ENCODE measurements at regions not wholly inside any gene's neighbourhood (a gene's known extent, or its start where the extent isn't known, plus 50 kb on each side); places are given as distances from the start of the nearest gene placed in this dataset.
A peak's percentile ranks its signal among the peaks of the same experiment; 100 is the strongest.
"Not testable (repeated sequence)": the region's sequence is repeated elsewhere in the genome, so short reads cannot be mapped to it uniquely, and the experiment has no call there.

DNA sequence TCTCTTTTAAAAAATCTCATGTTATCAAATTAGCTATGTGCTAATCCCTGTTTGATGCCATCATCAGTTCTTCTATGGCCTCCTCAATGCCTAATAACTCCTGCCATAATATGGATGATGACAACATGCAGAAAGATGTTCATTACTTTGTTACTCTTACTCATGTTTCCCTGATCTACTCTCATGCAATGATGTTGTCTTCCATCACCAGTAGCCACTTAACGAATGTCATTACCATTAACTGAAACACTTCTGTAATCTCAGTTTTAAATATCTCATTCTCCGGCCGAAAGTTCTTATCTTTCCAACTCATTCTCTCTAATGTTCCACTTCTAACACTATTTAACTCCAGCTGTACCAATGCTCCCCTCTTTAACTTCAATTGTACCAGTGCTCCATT lies 1187.7 kb downstream of the OTOL1 start:
- no peak for DNase-seq

DNA sequence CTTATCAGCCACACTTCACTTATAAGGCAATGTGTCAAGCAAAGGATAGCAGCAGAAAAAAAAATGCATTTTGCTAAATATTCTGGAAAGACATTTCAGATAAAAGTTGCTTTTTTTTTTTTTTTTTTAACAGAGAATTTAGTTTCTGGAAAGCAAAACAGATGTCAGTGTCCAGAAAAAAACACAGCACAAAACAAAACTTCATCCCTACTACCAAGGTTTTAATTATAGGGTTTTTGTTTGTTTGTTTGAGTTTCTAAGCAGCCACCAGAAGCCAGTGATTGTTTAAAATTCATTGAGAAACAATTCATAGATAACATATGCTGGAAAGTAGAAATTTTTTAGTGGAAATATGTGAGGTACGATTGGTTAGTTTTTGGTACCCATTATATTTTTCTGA lies 1202.7 kb downstream of the OTOL1 start:
- DNase-seq: no peak

DNA sequence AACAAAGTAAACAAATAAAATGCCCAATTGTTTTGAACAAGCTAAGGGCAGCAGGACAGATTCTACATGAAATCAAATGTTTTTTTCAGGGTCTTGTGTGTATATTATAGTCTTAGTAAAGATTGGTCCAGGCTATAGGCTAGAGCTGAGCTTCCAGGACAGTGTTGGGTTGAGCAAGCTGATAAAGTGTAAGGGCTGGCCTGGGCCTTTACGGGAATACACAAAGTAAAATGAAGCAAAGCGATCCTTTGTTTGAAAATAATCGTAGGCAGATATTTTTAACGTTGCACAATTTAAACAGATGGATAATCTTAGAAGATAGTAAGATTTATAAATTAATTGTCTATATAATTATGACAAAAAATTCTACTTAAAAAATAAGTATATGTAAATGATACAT lies 1204.6 kb downstream of the OTOL1 start:
- no peak for DNase-seq

DNA sequence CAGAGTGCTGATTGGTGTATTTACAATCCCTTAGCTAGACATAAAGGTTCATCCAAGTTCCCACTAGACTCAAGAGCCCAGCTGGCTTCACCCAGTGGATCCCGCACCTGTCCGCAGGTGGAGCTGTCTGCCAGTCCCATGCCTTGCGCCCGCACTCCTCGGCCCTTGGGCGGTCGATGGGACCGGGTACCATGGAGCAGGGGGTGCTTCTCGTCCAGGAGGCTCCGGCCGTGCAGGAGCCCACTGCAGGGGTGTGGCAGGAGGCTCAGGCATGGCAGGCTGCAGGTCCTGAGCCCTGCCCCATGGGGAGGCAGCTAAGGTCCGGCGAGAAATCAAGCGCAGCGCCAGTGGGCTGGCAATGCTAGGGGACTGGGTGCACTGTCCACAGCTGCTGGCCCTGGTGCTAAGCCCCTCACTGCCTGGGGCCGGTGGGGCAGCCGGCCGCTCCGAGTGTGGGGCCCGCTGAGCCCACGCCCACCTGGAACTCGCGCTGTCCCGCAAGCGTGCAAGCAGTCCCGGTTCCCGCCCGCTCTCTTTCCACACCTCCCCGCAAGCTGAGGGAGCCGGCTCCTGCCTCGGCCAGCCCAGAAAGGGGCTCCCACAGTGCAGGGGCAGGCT lies 1206.3 kb downstream of the OTOL1 start:
- no peak for DNase-seq

DNA sequence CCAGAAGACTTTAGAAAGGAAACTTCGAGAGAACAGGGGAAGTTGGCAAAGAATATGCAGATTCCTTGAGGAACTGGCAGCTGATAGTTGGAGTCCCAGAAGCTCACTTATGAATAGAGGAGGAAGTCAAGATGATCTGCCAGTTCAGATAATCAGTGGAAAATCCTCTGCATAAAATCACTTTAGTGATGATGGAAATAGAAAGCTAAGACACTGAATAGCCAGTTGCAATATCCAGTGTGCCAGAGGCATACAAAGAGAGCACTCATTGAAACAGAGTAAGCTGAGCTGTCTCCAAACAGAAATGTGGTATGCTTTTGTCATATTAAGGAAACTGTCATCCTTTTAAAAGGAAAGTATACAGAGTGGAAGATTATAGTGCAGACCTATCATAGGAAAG lies 1207.6 kb downstream of the OTOL1 start:
- no peak for DNase-seq

DNA sequence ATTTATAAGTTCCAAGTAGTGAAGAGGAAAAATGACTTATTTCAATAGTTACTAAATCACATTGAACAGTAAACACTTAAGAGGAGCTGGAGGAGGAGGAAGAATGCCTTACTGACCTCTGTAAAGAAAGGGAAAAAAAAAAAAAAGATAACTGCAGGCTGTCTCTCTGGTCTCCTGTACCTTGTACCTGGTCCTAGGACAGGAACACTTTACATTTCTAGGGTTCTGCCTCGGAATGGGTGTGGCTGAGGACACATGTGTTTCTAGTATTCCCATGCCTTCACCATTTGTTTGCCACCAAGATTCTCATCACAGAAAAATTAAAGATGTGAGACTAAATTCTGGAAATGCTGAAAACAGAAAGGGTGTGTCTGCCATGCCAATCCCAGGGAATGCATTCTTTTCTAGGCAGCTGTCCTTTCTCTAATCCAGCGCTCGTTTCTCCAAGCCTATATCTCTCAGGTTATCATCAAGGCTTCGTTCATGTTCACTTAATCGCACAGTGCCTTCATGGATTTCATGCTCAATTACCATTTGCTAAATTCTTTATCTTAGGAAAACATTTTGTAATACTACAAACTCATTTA lies 1208.3 kb downstream of the OTOL1 start:
- no peak for DNase-seq

DNA sequence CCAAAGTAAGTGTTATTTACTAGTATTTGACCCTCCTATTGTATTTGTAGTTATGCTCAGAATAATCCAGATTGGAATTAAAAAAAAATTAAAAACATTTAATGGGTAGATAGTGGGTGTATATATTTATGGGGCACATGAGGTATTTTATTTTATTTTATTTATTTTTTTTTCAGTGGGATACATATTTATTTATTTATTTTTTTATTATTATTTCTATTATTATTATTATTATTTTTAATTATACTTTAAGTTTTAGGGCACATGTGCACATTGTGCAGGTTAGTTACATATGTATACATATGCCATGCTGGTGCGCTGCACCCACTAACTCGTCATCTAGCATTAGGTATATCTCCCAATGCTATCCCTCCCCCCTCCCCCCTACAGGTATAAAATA lies 1211.8 kb downstream of the OTOL1 start:
- DNase-seq: not testable (repeated sequence)

DNA sequence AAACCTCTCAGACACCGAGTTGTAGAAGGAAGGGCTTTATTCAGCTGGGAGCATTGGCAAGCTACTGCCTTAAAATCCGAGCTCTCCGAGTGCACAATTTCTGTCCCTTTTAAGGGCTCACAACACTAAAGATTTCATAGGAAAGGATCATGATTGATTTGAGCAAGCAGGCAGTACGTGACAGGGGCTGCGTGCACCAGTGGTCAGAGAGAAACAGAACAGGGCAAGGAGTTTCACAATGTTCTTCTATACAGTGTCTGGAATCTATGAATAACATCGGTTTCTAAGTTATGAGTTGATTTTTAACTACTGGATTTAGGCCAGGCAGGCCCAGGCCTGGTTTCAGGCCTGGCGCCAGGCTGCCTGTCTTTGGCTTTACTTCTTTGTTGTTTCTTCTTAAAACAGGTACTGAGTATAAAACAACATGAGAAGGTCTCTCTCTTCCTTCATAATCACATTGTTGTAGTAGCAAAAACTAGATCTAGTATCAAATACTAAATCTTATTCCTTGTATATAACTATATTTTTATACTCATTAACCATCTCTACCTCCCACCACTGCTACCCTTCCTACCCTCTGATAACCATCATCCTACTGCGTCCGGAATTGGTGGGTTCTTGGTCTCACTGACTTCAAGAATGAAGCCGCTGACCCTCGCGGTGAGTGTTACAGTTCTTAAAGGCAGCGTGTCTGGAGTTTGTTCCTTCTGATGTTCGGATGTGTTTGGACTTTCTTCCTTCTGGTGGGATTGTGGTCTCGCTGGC lies 1212.5 kb downstream of the OTOL1 start:
- not testable (repeated sequence) for DNase-seq

DNA sequence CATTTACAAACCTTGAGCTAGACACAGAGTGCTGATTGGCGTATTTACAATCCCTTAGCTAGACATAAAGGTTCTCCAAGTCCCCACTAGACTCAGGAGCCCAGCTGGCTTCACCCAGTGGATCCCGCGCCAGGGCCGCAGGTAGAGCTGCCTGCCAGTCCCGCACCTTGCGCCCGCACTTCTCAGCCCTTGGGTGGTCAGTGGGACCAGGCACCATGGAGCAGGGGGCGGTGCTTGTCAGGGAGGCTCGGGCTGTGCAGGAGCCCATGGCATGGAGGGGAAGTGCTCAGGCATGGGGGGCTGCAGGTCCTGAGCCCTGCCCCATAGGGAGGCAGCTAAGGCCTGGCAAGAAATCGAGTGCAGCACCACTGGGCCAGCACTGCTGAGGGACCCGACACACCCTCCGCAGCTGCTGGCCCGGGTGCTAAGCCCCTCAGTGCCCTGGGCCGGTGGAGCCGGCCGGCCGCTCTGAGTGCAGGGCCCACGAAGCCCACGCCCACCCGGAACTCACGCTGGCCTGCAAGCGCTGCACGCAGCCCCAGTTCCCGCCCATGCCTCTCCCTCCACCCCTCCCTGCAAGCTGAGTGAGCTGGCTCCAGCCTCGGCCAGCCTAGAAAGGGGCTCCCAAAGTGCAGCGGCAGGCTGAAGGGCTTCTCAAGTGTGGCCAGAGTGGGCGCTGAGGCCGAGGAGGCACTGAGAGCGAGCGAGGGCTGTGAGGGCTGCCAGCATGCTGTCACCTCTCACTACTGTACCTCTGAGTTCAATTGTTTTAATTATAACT lies 1213.9 kb downstream of the OTOL1 start:
- DNase-seq: no peak

DNA sequence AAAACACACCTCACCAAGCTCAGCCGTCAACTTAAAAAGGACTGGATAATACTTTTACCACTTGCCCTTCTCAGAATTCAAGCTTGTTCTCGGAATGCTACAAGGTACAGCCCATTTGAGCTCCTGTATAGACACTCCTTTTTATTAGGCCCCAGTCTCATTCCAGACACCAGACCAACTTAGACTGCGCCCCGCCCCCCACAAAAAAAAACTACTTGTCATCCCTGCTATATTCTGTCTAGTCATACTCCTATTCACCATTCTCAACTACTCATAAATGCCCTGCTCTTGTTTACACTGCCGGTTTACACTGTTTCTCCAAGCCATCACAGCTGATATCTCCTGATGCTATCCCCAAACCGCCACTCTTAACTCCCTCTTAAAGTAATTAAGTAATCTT lies 1220.5 kb downstream of the OTOL1 start:
- DNase-seq: not testable (repeated sequence)

DNA sequence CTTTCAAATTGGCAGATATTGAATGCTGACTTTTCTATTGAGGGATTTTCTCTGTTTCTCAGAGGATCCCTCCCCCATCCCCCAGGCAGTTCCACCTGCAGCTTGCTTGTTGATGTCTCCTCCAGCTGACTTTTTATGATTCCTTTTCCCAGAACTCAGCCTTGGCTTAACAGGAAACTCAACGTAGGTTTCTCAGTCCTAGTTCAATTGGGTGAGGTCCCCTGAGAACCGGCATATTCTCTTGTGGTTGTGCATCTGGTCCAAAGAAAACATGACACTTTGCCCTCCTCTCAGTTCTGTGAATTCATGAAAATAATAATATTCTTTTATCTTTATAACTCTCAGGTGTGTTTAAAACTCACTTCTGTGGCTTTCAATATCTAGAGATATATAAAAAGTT lies 1222.1 kb downstream of the OTOL1 start:
- no peak for DNase-seq

DNA sequence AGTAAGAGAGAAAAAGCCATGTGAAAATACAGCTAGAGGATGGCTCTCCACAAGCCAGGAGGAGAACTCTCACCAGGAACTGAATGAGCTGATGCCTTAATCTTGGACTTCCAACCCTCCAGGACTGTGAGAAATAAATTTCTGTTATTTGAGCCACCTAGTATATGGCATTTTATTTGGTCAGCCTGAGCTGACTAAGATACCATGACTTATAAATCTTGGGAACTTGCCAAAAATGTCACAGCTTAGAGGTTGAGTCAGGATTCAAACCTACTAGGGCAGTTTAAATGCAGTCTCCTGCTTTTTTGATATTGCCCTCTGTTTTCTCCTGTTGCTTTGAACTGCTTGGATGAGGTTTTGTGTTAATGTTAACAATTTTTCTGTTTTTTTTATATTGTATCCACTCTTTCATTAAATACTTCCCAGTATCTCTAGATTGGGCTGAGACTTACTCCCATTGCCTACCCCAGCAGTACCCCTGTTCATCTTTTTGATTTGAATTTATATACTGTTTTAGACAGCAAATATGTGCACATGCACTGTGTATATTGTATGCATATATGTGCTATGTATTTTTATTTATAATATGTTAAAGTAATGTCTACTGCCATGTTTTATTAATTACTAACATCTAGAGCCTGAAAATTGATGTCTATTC lies 1223.2 kb downstream of the OTOL1 start:
- peak; percentile 93 for DNase-seq

DNA sequence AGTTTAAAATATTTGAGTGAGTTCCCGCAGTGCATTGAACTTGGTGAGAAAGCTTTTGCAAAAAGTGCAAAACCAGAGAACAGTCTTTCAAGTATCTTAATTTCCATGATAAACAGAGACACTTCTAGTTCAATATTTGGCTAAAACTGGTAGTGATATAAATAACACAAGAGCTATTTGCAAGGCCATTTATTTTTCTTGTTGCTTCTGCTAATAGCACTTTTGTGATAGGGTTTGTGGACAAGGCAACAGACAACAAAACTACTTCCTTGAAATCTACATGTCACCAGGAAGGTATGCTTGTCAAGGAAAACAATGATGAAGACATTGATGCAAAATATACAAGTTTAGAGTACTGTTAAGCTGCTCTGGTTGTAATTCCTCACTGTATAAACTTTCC lies 1225.1 kb downstream of the OTOL1 start:
- DNase-seq: no peak

DNA sequence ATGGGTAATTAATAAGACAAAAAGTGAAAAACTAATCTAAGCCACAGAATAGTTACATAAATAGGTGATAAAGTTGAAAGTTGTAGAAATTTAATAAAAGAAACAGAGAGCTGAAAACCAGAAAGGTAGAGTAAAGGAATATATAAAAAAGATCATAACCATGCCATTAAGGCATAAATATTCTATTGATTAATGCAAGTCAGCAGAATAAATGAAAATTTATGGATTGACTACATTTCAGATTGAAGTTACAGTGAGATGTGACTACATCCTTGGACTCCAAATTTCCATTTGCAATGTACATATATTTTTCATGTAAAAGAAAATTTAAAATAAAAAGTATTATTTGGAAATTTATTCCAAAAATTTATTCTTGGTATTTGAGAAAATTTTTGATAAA lies 1225.7 kb downstream of the OTOL1 start:
- DNase-seq: no peak

DNA sequence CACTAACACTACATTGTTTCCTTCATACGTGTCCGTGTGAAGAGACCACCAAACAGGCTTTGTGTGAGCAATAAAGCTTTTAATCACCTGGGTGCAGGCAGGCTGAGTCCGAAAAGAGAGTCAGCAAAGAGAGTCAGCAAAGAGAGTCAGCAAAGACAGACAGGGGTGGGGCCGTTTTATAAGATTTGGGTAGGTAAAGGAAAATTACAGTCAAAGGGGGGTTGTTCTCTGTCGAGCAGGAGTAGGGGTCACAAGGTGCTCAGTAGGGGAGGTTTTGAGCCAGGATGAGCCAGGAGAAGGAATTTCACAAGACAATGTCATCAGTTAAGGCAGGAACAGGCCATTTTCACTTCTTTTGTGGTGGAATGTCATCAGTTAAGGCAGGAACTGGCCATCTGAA lies 1226.2 kb downstream of the OTOL1 start:
- DNase-seq: not testable (repeated sequence)

DNA sequence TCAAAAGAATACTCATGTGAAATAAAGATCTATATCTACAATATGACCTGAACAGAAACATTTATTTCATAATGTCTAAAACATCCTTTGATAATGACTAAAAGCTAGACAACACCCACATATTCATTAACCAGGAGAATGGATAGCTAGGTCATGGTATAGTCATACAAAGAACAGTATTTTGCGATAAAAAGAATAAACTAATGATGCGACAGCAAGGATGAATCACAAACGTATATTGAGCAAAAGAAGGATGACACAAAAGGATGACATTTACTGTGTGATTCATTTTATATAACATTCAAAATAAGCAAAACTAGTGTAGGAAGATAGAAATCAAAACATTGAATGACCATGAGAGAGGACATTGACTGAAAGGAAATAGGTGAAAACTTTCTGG lies 1233.1 kb downstream of the OTOL1 start:
- peak; percentile 60 for DNase-seq

DNA sequence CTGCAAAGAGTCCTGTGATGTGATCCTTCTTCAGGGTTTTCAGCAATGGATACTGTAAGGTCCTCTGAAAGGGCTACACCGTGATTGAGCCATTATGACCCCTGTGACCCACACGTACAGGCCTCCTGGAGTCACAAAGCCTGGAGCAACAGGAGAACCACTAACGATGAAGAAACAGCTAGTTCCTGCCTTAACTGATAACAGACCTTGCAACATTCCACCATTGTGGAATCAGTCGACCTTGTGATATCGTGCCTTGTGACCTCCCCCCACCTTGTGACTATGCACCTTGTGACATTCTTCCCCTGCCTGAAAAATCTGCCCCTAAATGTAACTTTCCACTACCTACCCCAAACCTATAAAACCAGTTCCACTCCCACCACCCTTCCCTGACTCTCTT lies 1235.4 kb downstream of the OTOL1 start:
- DNase-seq: not testable (repeated sequence)

DNA sequence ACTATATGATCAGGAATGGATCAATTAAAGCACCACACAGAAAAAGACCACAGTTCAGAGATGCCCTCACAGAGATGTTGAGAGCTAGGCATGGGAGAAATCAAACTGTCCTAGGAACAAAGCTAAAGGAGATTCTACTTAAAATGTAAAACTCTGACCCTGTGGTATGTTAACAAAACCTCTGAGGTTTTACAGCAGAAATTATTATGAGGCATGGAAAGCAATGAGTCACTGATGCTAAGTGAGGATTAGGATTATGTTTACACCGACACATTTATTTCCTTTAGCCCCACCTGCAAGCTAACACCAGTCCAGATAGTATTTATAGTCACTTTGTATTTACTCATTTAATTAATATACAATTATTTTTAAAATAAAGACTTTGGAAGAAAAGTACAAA lies 1242.2 kb downstream of the OTOL1 start:
- DNase-seq: peak; percentile 19

DNA sequence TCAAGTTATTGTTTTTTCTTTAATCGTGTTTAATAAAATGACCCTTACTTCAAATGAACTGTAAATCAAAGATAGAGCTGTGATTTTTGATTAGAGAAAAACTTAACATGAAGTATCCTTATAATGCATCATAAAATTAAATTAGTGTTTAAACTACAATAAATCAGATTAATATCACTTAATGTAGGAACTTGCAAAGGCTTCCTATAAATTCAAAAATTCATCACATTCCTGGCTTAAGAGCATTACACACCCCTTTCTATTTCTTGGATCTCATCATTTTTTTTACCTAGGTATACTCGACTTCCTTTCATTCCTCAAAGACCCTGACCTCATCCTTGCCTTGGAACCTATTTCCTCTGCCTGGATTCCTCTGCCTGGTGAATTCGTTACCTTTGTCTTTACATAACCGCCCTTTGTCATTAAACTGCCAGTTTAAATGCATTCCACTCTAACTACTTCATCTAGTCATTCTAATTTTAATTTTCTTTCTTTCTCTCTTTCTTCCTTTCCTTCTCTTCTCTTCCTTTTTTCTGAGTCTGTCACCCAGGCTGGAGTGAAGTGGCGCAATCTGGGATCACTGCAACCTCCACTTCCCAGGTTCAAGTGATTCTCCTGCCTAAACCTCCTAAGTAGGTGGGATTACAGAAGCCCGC lies 1244.5 kb downstream of the OTOL1 start:
- no peak for DNase-seq

DNA sequence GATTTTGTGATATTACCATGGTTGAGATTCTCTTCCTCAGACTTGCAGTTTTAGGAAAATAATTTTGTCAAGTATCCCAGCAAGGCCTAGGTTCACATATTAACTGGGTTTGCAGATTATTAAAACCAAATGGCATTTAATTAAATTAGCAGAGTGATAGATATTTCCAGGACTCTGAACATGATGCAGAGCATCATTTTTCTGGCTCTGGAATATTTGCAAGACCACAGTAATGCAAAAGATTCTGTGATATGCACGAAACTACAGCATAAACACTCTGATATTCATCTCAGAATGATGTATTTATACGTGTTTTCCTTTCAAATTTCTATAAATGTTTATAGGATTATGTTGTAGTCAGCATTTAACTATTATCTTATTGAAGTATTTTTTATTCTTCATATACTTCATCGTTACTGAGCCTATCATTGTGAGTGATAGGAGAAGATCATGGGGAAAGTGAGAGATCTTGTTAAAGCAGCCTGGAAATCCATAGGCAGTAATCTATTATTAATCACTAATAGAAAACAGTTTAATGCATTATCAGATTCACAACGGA lies 1245.6 kb downstream of the OTOL1 start:
- DNase-seq: no peak

DNA sequence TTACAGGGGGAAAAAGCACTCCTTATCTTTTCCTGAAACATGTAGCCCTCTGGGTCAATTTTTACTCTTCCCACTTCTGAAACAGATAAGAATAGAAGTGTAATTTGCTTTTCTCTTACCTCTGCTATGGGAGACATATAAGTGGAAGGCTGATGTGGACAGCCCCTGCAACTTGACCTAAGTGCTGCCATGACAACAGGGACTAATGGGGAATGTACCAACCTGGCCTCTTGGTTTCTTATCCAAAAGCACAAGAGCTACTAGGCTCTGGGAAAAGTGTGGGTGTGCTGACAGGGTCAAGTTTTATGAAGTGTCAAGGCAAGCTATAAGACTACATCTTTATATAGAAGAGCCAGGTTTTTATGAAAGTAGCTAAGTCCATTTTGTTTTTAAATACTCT lies 1246.5 kb downstream of the OTOL1 start:
- DNase-seq: no peak

DNA sequence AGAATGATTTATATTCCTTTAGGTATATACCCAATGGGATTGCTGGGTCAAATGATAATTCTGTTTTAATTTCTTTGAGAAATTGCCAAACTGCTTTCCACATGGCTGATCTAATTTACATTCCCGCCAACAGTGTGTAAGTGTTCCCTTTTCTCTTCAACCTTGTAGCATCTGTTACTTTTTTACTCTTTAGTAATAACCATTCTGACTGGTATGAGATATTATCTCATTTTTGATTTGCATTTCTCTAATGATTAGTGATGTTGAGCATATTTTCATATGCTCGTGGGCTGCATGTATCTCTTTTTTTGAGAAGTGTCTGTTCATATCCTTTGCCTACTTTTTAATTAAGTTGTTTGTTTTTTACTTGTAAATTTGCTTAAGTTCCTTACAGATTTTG lies 1264.2 kb downstream of the OTOL1 start:
- DNase-seq: no peak

Data from HCEC 1CT (cell line).